ENCODE measurements at regions not wholly inside any gene's neighbourhood (a gene's known extent, or its start where the extent isn't known, plus 50 kb on each side); places are given as distances from the start of the nearest gene placed in this dataset.

DNA sequence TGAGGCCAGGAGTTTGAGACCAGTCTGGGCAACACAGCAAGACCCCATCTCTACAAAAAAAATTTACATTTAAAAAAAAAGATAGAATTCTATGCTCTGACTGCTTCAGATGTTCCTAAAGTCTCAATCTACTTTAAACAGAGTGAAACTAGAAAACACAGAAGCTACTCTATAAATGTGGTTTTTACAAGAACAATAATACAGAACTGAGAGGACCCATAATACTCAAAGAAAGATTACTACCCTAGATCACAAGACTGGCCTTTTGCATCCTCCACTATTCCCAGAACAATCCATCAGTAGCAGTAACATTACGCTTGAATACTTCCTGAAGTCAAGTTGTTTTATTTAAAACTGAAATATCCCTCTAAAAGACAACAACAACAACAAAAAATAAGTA, 119.4 kb downstream of the ZFAND4 start:
- no peak for TF ChIP-seq CTCF (conservative IDR thresholded peaks at IDR 0.05; ENCODE audit: low read length)
- no peak for TF ChIP-seq EZH2phosphoT487 (IDR thresholded peaks at IDR 0.05; ENCODE audit: borderline replicate concordance)
